GM19468 (cell line): ENCODE measurements at regions not wholly inside any gene's neighbourhood (a gene's known extent, or its start where the extent isn't known, plus 50 kb on each side); places are given as distances from the start of the nearest gene placed in this dataset.
"Not testable (repeated sequence)": the region's sequence is repeated elsewhere in the genome, so short reads cannot be mapped to it uniquely, and the experiment has no call there.

Experiments used
- ATAC-seq: cut with Tn5 transposase; IDR thresholded peaks from one replicate; pipeline ENCODE4 v1.9.1; 2021; ENCODE audit warnings: mild to moderate bottlenecking, moderate library complexity, moderate number of reproducible peaks; ENCODE audit not compliant: unreplicated experiment; ENCODE audit errors: extremely low read depth

GRCh38 chr9:2277133-2277532, 262.0 kb downstream of the SMARCA2 start:
- ATAC-seq: not testable (repeated sequence)

- not testable (repeated sequence) for ATAC-seq
These were observed 262.5 kb downstream of the SMARCA2 start for GRCh38 chr9:2277644-2278043.

- ATAC-seq: not testable (repeated sequence)
These were observed 264.0 kb downstream of the SMARCA2 start for GRCh38 chr9:2279138-2279537.

GRCh38 chr9:2281031-2281802, 266.1 kb downstream of the SMARCA2 start:
- ATAC-seq: no peak

GRCh38 chr9:2281803-2282185, 266.6 kb downstream of the SMARCA2 start:
- no peak for ATAC-seq

- ATAC-seq: no peak
These were observed 269.6 kb downstream of the SMARCA2 start for GRCh38 chr9:2284770-2285169.

GRCh38 chr9:2285416-2286332, 270.5 kb downstream of the SMARCA2 start:
- ATAC-seq: no peak

- no peak for ATAC-seq
These were observed 271.2 kb downstream of the SMARCA2 start for GRCh38 chr9:2286333-2286705.

GRCh38 chr9:2286825-2287455, 271.8 kb downstream of the SMARCA2 start:
- no peak for ATAC-seq

- ATAC-seq: no peak
These were observed 273.2 kb downstream of the SMARCA2 start for GRCh38 chr9:2288309-2288708.

GRCh38 chr9:2289263-2289662, 274.1 kb downstream of the SMARCA2 start:
- no peak for ATAC-seq

- no peak for ATAC-seq
These were observed 275.2 kb downstream of the SMARCA2 start for GRCh38 chr9:2290382-2290781.

GRCh38 chr9:2291980-2292704, 277.0 kb downstream of the SMARCA2 start:
- ATAC-seq: no peak

GRCh38 chr9:2292733-2293132, 277.6 kb downstream of the SMARCA2 start:
- ATAC-seq: no peak

GRCh38 chr9:2297771-2298170, 282.6 kb downstream of the SMARCA2 start:
- no peak for ATAC-seq

GRCh38 chr9:2298217-2298616, 283.1 kb downstream of the SMARCA2 start:
- no peak for ATAC-seq

GRCh38 chr9:2299156-2299842, 284.2 kb downstream of the SMARCA2 start:
- ATAC-seq: no peak

GRCh38 chr9:2299843-2300205, 284.7 kb downstream of the SMARCA2 start:
- no peak for ATAC-seq

GRCh38 chr9:2300325-2300724, 285.2 kb downstream of the SMARCA2 start:
- ATAC-seq: no peak

- ATAC-seq: no peak
These were observed 287.5 kb downstream of the SMARCA2 start for GRCh38 chr9:2302606-2303005.
